GM12878 (cell line): ENCODE measurements at regions not wholly inside any gene's neighbourhood (a gene's known extent, or its start where the extent isn't known, plus 50 kb on each side); places are given as distances from the start of the nearest gene placed in this dataset.

ENCODE experiments used
- ATAC-seq: fragments of 200-7000 bp; cut with Tn5 transposase; 3 replicates; pipeline ENCODE4 v1.9.1; 2020; ENCODE audit warnings: mild to moderate bottlenecking, moderate library complexity
- BruUV-seq: library from RNA; stranded (reverse); fragments of 400-500 nt; replicated peaks from 2 replicates; lab custom pipeline; 2021; lab: Mats Ljungman, UMichigan
- CTCF ChIA-PET: fragments of 300-600 bp; sonication (Branson Sonifier 250); formaldehyde crosslinking; extraction: SDS; loops from one replicate; lab custom pipeline; 2021; ENCODE audit warnings: inconsistent platforms; lab: Yijun Ruan, JAX
- POLR2A ChIA-PET: fragments of 350-600 bp; formaldehyde crosslinking; extraction: SDS; loops from one replicate; lab custom pipeline; 2021; ENCODE audit warnings: inconsistent platforms; lab: Charles Lee
- RAD21 ChIA-PET: fragments of 300-600 bp; sonication (Branson Sonifier 250); formaldehyde crosslinking; loops from one replicate; lab custom pipeline; 2023; ENCODE audit warnings: antibody characterized with exemption; ENCODE audit not compliant: unreplicated experiment; lab: Charles Lee
- SMC1A ChIA-PET: fragments of 300-600 bp; sonication (Branson Sonifier 250); formaldehyde crosslinking; loops from one replicate; lab custom pipeline; 2023; ENCODE audit not compliant: unreplicated experiment, uncharacterized antibody; lab: Charles Lee
- DNase-seq: peaks from one replicate; pipeline ENCODE4 v3.0.0-alpha.2; 2011; ENCODE audit warnings: low read depth, low spot score
- FAIRE-seq: peaks from 3 replicates; lab custom pipeline; 2011; peaks lifted over from hg19 to GRCh38; lab: Jason Lieb, UNC
- H2AFZ ChIP-seq: 2 replicates; pipeline ENCODE4 v1.6.0; 2011; ENCODE audit warnings: low read depth, low read length, control low read depth; ENCODE audit not compliant: control insufficient read depth
- H3K27ac ChIP-seq: 2 replicates; pipeline ENCODE4 v1.5.1; 2011; ENCODE audit warnings: control low read depth; ENCODE audit not compliant: control insufficient read depth, insufficient read depth
- H3K27me3 ChIP-seq, 2 experiments: replicated peaks in 1 of 2; 2 replicates each; pipeline versions ENCODE4 v1.6.0 to v1.6.1; 2011; ENCODE audit warnings: low read length in 1 of 2; ENCODE audit not compliant: control insufficient read depth in 2 of 2, insufficient read depth in 2 of 2
- H3K36me3 ChIP-seq, 2 experiments: 2 replicates each; pipeline ENCODE4 v1.5.1; 2011; ENCODE audit warnings: low read length in 1 of 2; ENCODE audit not compliant: control insufficient read depth in 2 of 2, insufficient read depth in 2 of 2
- H3K4me1 ChIP-seq: 2 replicates; pipeline ENCODE4 v1.6.1; 2011; ENCODE audit warnings: mild to moderate bottlenecking, low read length, moderate library complexity, mixed read lengths; ENCODE audit not compliant: control insufficient read depth, insufficient read depth
- H3K4me2 ChIP-seq: 2 replicates; pipeline ENCODE4 v1.6.0; 2011; ENCODE audit warnings: control low read depth; ENCODE audit not compliant: control insufficient read depth, insufficient read depth
- H3K4me3 ChIP-seq: fragments of 200-600 bp; sonication (generic); 2 replicates; pipeline ENCODE4 v1.5.1; 2016
- H3K79me2 ChIP-seq: 2 replicates; pipeline ENCODE4 v1.6.0; 2011; ENCODE audit warnings: low read length; ENCODE audit not compliant: control insufficient read depth, insufficient read depth
- H3K9ac ChIP-seq: 2 replicates; pipeline ENCODE4 v1.8.0; 2011; ENCODE audit warnings: low read length, control low read depth, mixed read lengths; ENCODE audit not compliant: control insufficient read depth, insufficient read depth
- H3K9me3 ChIP-seq: replicated peaks from 3 replicates; pipeline ENCODE4 v1.5.1; 2011; ENCODE audit warnings: mild to moderate bottlenecking, low read length; ENCODE audit not compliant: control insufficient read depth, insufficient read depth
- H4K20me1 ChIP-seq: 2 replicates; pipeline ENCODE4 v1.6.0; 2011; ENCODE audit not compliant: control insufficient read depth, insufficient read depth
- CHD1 ChIP-seq: IDR thresholded peaks from 2 replicates; pipeline ENCODE4 v1.6.1; 2012; ENCODE audit warnings: low read depth, low read length, improper control_type of control experiment
- CREM ChIP-seq: IDR thresholded peaks from 2 replicates; pipeline ENCODE4 v1.6.1; 2014; ENCODE audit warnings: antibody characterized with exemption, low read depth
- CTCF ChIP-seq, 3 experiments: IDR thresholded peaks in 2 of 3; conservative IDR thresholded peaks in 1 of 3; 2 replicates each; pipeline ENCODE4 v1.5.1; 2011; ENCODE audit warnings: low read depth in 3 of 3, low read length in 3 of 3, mild to moderate bottlenecking in 3 of 3, control low read depth in 2 of 3, moderate library complexity in 2 of 3, inconsistent platforms in 1 of 3, mixed read lengths in 1 of 3; ENCODE audit not compliant: control insufficient read depth in 2 of 3, insufficient read depth in 1 of 3; ENCODE audit errors: extremely low read depth in 1 of 3
- IKZF2 ChIP-seq, 2 experiments: fragments of 450-650 bp; IDR thresholded peaks; 2 replicates each; pipeline ENCODE4 v1.6.1; 2017; ENCODE audit warnings: mild to moderate bottlenecking in 2 of 2, moderate library complexity in 2 of 2
- KAT2A ChIP-seq: conservative IDR thresholded peaks from 2 replicates; pipeline ENCODE4 v1.6.1; 2011; ENCODE audit warnings: low read depth, low read length; ENCODE audit not compliant: control insufficient read depth
- NR2C2 ChIP-seq: IDR thresholded peaks from 2 replicates; pipeline ENCODE4 v1.6.1; 2011; ENCODE audit warnings: borderline replicate concordance, low read depth; ENCODE audit not compliant: control insufficient read depth, insufficient read length
- PML ChIP-seq: IDR thresholded peaks from 2 replicates; pipeline ENCODE4 v1.6.1; 2012; ENCODE audit warnings: low read length, inconsistent platforms
- POLR2AphosphoS5 ChIP-seq: IDR thresholded peaks from 2 replicates; pipeline ENCODE4 v1.6.1; 2011; ENCODE audit warnings: mild to moderate bottlenecking, low read length, inconsistent platforms
- TBL1XR1 ChIP-seq: IDR thresholded peaks from 2 replicates; pipeline ENCODE4 v1.6.1; 2012; ENCODE audit warnings: low read depth, low read length, improper control_type of control experiment
- YBX1 ChIP-seq: fragments of 450-650 bp; IDR thresholded peaks from 2 replicates; pipeline ENCODE4 v1.6.1; 2016; ENCODE audit warnings: antibody characterized with exemption
- ZNF24 ChIP-seq: fragments of 450-650 bp; IDR thresholded peaks from 2 replicates; pipeline ENCODE4 v1.6.1; 2017; ENCODE audit warnings: antibody characterized with exemption, mild to moderate bottlenecking
- ZNF622 ChIP-seq: fragments of 450-650 bp; IDR thresholded peaks from 2 replicates; pipeline ENCODE4 v1.6.1; 2017; ENCODE audit warnings: mild to moderate bottlenecking, inconsistent platforms
- WGBS: methylation state at CpG from one replicate; pipeline ENCODE4 v1.1.6; 2016; ENCODE audit warnings: low lambda C conversion rate; ENCODE audit not compliant: insufficient replicate concordance, insufficient coverage; ENCODE audit errors: missing lambda C conversion rate; 5-methylcytosine and 5-hydroxymethylcytosine counted together
- in situ Hi-C: fragments of 300-500 bp; cut with MboI; formaldehyde crosslinking; loops from 9 replicates; pipeline ENCODE4 v1.14.3; 2018; ENCODE audit warnings: mixed read lengths
- intact Hi-C: fragments of 100-400 bp; cut with micrococcal nuclease; formaldehyde crosslinking; loops from one replicate; pipeline ENCODE4 v1.14.2; 2022; ENCODE audit not compliant: unreplicated experiment
- TF ChIP-seq, protein P1 (sequence below): fragments of 450-650 bp; IDR thresholded peaks from 2 replicates; pipeline ENCODE4 v1.6.1; 2017; ENCODE audit warnings: mild to moderate bottlenecking
- TF ChIP-seq, protein P2 (sequence below): IDR thresholded peaks from 2 replicates; pipeline ENCODE4 v1.6.1; 2012; ENCODE audit warnings: low read depth, low read length, improper control_type of control experiment
- TF ChIP-seq, protein P3 (sequence below): IDR thresholded peaks from 2 replicates; pipeline ENCODE4 v1.6.1; 2012; ENCODE audit warnings: low read depth, low read length, improper control_type of control experiment

GRCh38 chr4:31294655-31295480 is 574.7 kb downstream of the PCDH7 start:
- POLR2A ChIA-PET = no interaction called here
- WGBS = 51% methylated on average over 7 of the region's 7 CpGs
- Histone ChIP-seq H3K9ac (no peak overlapping the region), H3K27ac (no peak overlapping the region), H3K4me2 (no peak overlapping the region), H3K36me3 (no peaks in the 10 kb centered on the region), H3K9me3 (no peaks in the 10 kb centered on the region), H4K20me1 (no peaks in the 10 kb centered on the region), H3K4me3 (no peak overlapping the region), H3K79me2 (no peaks in the 10 kb centered on the region), H2AFZ (no peak overlapping the region), H3K27me3 (no peaks in the 10 kb centered on the region), H3K4me1 (0 out of 2 replicates have a peak, but pooled peaks cover 3% of the 10 kb centered on the region)
- DNase-seq (no peak), FAIRE-seq (no peak), ATAC-seq (no peak)
- RAD21 ChIA-PET = no interaction called here
- CTCF ChIA-PET = no interaction called here
- SMC1A ChIA-PET = no interaction called here
- intact Hi-C loops = no loop called here
- in situ Hi-C loops = no loop called here
- BruUV-seq = no TSS peak
- TF ChIP-seq CREM (no peak), CTCF (IDR thresholded peaks at IDR 0.05 in 2 of 3, conservative IDR thresholded peaks at IDR 0.05 in 1 of 3; ENCODE audit: control insufficient read depth in 2 of 3, extremely low read depth in 1 of 3, insufficient read depth in 1 of 3, low read depth in 3 of 3, low read length in 3 of 3) (no peak), IKZF2 (IDR thresholded peaks at IDR 0.05) (no peak), CHD1 (no peak), POLR2AphosphoS5 (no peak), NR2C2 (no peak), ZNF622 (no peak), KAT2A (no peak), TBL1XR1 (no peak), ZNF24 (no peak), YBX1 (no peak), PML (no peak)
- TF ChIP-seq, protein P1, sequence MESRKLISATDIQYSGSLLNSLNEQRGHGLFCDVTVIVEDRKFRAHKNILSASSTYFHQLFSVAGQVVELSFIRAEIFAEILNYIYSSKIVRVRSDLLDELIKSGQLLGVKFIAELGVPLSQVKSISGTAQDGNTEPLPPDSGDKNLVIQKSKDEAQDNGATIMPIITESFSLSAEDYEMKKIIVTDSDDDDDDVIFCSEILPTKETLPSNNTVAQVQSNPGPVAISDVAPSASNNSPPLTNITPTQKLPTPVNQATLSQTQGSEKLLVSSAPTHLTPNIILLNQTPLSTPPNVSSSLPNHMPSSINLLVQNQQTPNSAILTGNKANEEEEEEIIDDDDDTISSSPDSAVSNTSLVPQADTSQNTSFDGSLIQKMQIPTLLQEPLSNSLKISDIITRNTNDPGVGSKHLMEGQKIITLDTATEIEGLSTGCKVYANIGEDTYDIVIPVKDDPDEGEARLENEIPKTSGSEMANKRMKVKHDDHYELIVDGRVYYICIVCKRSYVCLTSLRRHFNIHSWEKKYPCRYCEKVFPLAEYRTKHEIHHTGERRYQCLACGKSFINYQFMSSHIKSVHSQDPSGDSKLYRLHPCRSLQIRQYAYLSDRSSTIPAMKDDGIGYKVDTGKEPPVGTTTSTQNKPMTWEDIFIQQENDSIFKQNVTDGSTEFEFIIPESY = no peak
- TF ChIP-seq, protein P2, sequence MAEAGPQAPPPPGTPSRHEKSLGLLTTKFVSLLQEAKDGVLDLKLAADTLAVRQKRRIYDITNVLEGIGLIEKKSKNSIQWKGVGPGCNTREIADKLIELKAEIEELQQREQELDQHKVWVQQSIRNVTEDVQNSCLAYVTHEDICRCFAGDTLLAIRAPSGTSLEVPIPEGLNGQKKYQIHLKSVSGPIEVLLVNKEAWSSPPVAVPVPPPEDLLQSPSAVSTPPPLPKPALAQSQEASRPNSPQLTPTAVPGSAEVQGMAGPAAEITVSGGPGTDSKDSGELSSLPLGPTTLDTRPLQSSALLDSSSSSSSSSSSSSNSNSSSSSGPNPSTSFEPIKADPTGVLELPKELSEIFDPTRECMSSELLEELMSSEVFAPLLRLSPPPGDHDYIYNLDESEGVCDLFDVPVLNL = no peak
- TF ChIP-seq, protein P3, sequence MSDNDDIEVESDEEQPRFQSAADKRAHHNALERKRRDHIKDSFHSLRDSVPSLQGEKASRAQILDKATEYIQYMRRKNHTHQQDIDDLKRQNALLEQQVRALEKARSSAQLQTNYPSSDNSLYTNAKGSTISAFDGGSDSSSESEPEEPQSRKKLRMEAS = no peak
